Inferior parietal cortex (tissue), 1 donor: ENCODE measurements at regions not wholly inside any gene's neighbourhood (a gene's known extent, or its start where the extent isn't known, plus 50 kb on each side); places are given as distances from the start of the nearest gene placed in this dataset.

Source experiments
- DNase-seq: peaks from one replicate; pipeline ENCODE4 v3.0.0-alpha.2; 2016; ENCODE audit errors: extremely low spot score

- no peak for DNase-seq
These were observed 84.5 kb upstream of the CDKN3 start for GRCh38 chr14:54312166-54312801.

- no peak for DNase-seq
These were observed 82.3 kb upstream of the CDKN3 start for GRCh38 chr14:54314365-54315104.

GRCh38 chr14:54316652-54317051 is 80.2 kb upstream of the CDKN3 start:
- DNase-seq, result no peak

GRCh38 chr14:54317391-54317790 is 79.4 kb upstream of the CDKN3 start:
- DNase-seq, result no peak

- no peak for DNase-seq
These were observed 74.6 kb upstream of the CDKN3 start for GRCh38 chr14:54322246-54322645.

GRCh38 chr14:54322701-54323337 is 74.0 kb upstream of the CDKN3 start:
- no peak for DNase-seq

- DNase-seq, result no peak
These were observed 71.0 kb upstream of the CDKN3 start for GRCh38 chr14:54325766-54326165.

GRCh38 chr14:54329082-54329695 is 67.6 kb upstream of the CDKN3 start:
- DNase-seq, result peak; percentile 52

GRCh38 chr14:54330876-54331275 is 65.9 kb upstream of the CDKN3 start:
- no peak for DNase-seq

- DNase-seq, result no peak
These were observed 65.3 kb upstream of the CDKN3 start for GRCh38 chr14:54331516-54331915.

GRCh38 chr14:54332490-54332889 is 64.3 kb upstream of the CDKN3 start:
- DNase-seq, result peak; percentile 60

- DNase-seq, result no peak
These were observed 63.3 kb upstream of the CDKN3 start for GRCh38 chr14:54333511-54333910.

GRCh38 chr14:54335569-54336155 is 61.1 kb upstream of the CDKN3 start:
- no peak for DNase-seq

- DNase-seq, result no peak
These were observed 59.5 kb upstream of the CDKN3 start for GRCh38 chr14:54337314-54337713.

GRCh38 chr14:54338696-54339317 is 58.0 kb upstream of the CDKN3 start:
- DNase-seq, result peak; percentile 27

- DNase-seq, result no peak
These were observed 57.0 kb upstream of the CDKN3 start for GRCh38 chr14:54339771-54340170.

- no peak for DNase-seq
These were observed 54.0 kb upstream of the CDKN3 start for GRCh38 chr14:54342806-54343205.

GRCh38 chr14:54343272-54344121 is 53.3 kb upstream of the CDKN3 start:
- DNase-seq, result no peak

- no peak for DNase-seq
These were observed 52.4 kb upstream of the CDKN3 start for GRCh38 chr14:54344445-54344844.

- DNase-seq, result no peak
These were observed 50.5 kb upstream of the CDKN3 start for GRCh38 chr14:54346257-54346656.
